Glutamatergic neuron (in vitro differentiated cells): ENCODE measurements at regions not wholly inside any gene's neighbourhood (a gene's known extent, or its start where the extent isn't known, plus 50 kb on each side); places are given as distances from the start of the nearest gene placed in this dataset.

ENCODE experiments used
- DNase-seq: peaks from one replicate; pipeline ENCODE4 v3.0.0; 2022
- H3K27ac Mint-ChIP-seq: one replicate; pipeline ENCODE4 v1.8.0; 2020; ENCODE audit warnings: mild to moderate bottlenecking, mixed read lengths, inconsistent platforms; ENCODE audit not compliant: unreplicated experiment
- H3K27me3 Mint-ChIP-seq: one replicate; pipeline ENCODE4 v1.8.0; 2020; ENCODE audit warnings: mild to moderate bottlenecking, moderate library complexity, mixed read lengths, inconsistent platforms; ENCODE audit not compliant: unreplicated experiment
- H3K36me3 Mint-ChIP-seq: one replicate; pipeline ENCODE4 v1.8.0; 2020; ENCODE audit warnings: mild to moderate bottlenecking, mixed read lengths, inconsistent platforms; ENCODE audit not compliant: unreplicated experiment
- H3K4me1 Mint-ChIP-seq: one replicate; pipeline ENCODE4 v1.8.0; 2020; ENCODE audit warnings: mild to moderate bottlenecking, low read depth, mixed read lengths, inconsistent platforms; ENCODE audit not compliant: unreplicated experiment
- H3K4me3 Mint-ChIP-seq: one replicate; pipeline ENCODE4 v1.8.0; 2020; ENCODE audit warnings: mild to moderate bottlenecking, mixed read lengths, inconsistent platforms; ENCODE audit not compliant: unreplicated experiment
- H3K9me3 Mint-ChIP-seq: one replicate; pipeline ENCODE4 v1.8.0; 2020; ENCODE audit warnings: mild to moderate bottlenecking, moderate library complexity, mixed read lengths, inconsistent platforms; ENCODE audit not compliant: unreplicated experiment
- TF ChIP-seq, protein P1 (sequence below): fragments of 200-600 bp; sonication (generic); IDR thresholded peaks from one replicate; pipeline ENCODE4 v1.5.0; 2021; ENCODE audit not compliant: partially characterized antibody, unreplicated experiment

DNA sequence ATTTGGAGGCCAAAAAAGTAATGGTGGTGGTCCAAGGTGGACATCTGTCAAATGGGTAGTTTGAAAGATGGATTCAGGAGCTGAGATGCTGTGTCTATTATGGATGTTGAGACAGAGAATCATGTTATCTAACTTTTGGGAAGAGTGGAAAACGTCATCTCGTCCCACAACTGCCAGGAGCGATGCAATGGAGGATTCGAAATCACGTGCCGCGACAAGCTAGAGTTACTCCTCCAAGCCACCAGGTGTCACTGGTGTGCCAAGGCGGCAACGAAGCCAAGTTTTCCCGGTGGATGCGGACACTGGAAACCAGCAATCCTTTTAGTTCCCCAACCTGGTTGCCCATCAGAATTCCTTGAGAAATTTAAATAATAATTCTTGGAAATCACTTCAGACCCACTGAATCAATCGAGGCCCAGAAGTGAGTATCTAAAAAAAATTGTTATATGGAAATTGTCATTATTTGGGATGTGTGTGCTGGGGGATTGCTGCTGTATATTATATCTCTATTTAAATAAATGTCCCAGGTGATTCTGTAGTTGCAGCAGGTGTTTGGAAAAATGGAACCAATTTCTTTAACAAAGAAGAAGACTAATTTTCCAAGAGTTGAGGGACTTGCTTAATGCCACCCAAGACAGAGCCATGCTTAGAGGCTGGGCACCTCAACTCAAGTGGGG lies 206.1 kb downstream of the HAPSTR1 start:
- Mint-ChIP-seq H3K27me3 (no peaks in the 10 kb centered on the region), H3K36me3 (no peaks in the 10 kb centered on the region), H3K4me3 (no peak overlapping the region), H3K4me1 (peaks cover 3% of the 10 kb centered on the region), H3K27ac (no peak overlapping the region), H3K9me3 (no peaks in the 10 kb centered on the region)
- peak; percentile 74 for DNase-seq
- TF ChIP-seq, protein P1, sequence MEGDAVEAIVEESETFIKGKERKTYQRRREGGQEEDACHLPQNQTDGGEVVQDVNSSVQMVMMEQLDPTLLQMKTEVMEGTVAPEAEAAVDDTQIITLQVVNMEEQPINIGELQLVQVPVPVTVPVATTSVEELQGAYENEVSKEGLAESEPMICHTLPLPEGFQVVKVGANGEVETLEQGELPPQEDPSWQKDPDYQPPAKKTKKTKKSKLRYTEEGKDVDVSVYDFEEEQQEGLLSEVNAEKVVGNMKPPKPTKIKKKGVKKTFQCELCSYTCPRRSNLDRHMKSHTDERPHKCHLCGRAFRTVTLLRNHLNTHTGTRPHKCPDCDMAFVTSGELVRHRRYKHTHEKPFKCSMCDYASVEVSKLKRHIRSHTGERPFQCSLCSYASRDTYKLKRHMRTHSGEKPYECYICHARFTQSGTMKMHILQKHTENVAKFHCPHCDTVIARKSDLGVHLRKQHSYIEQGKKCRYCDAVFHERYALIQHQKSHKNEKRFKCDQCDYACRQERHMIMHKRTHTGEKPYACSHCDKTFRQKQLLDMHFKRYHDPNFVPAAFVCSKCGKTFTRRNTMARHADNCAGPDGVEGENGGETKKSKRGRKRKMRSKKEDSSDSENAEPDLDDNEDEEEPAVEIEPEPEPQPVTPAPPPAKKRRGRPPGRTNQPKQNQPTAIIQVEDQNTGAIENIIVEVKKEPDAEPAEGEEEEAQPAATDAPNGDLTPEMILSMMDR = peak; percentile 85

DNA sequence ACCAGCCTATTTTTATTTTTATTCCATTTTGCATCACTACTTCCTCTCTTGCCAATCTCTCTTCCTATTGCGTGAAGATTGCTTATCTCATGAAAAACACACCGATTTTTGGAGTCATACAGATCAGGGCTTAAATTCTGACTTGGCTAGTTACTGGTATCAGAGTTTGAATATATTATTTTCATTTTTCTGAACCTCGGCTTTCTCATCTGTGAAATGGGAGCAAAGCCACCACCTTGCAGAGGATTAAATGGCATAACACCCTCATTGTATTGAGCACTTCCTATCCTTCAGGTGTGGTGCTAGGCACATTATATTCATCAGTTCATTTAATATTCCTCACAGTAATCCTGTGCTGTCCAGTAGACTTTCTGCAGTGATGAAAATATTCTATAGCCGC lies 208.8 kb downstream of the HAPSTR1 start:
- peaks cover 5% of the 10 kb centered on the region for H3K4me1 Mint-ChIP-seq
- no peak overlapping the region for H3K27ac Mint-ChIP-seq

GRCh38 chr16:9302072-9302471 lies 210.6 kb downstream of the HAPSTR1 start:
- H3K4me1 Mint-ChIP-seq = peaks cover 2% of the 10 kb centered on the region
- DNase-seq = no peak
- no peaks in the 10 kb centered on the region for H3K36me3 Mint-ChIP-seq
- TF ChIP-seq, protein P1 = no peak
- H3K9me3 Mint-ChIP-seq = peaks cover 1% of the 10 kb centered on the region
- no peak overlapping the region for H3K4me3 Mint-ChIP-seq
- H3K27ac Mint-ChIP-seq = no peak overlapping the region
- H3K27me3 Mint-ChIP-seq = no peaks in the 10 kb centered on the region

More for the DNA sequence above, 208.8 kb downstream of the HAPSTR1 start:
- no peaks in the 10 kb centered on the region for H3K36me3 Mint-ChIP-seq
- H3K27me3 Mint-ChIP-seq = no peaks in the 10 kb centered on the region
- no peak for DNase-seq
- TF ChIP-seq, protein P1 = no peak
- H3K9me3 Mint-ChIP-seq = peaks cover 1% of the 10 kb centered on the region
- no peak overlapping the region for H3K4me3 Mint-ChIP-seq

GRCh38 chr16:9306753-9307152 lies 215.3 kb downstream of the HAPSTR1 start:
- H3K27ac Mint-ChIP-seq = no peak overlapping the region
- TF ChIP-seq, protein P1 = no peak
- H3K4me1 Mint-ChIP-seq = peaks cover 7% of the 10 kb centered on the region
- no peak for DNase-seq
- H3K4me3 Mint-ChIP-seq = no peak overlapping the region
- peaks cover 1% of the 10 kb centered on the region for H3K9me3 Mint-ChIP-seq
- H3K36me3 Mint-ChIP-seq = no peaks in the 10 kb centered on the region
- peaks cover 3% of the 10 kb centered on the region for H3K27me3 Mint-ChIP-seq

DNA sequence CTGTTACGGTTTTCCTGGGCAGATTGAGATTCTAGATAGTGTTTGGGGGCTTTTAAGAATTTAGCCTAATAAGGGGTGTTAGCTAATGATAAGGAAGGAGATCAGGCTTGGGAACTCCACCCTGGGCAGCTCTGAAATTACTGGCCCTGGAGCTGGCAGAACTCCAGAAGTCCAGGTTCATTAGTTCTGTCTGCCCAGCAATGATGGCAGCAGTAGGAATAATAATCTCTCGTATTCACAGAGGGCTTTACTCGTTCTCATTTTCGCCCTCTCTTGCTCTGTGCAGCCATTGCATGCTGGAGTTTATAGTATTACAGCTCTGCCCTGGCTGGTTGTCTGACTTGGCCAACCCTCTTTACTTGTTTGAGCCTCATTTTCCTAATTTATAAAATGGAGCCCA lies 216.0 kb downstream of the HAPSTR1 start:
- Mint-ChIP-seq H3K27me3 (peaks cover 3% of the 10 kb centered on the region), H3K4me1 (peaks cover 7% of the 10 kb centered on the region), H3K4me3 (no peak overlapping the region), H3K9me3 (peaks cover 1% of the 10 kb centered on the region), H3K27ac (no peak overlapping the region), H3K36me3 (no peaks in the 10 kb centered on the region)
- TF ChIP-seq, protein P1 = no peak
- DNase-seq = no peak
